KBM-7 (cell line): ENCODE measurements at regions not wholly inside any gene's neighbourhood (a gene's known extent, or its start where the extent isn't known, plus 50 kb on each side); places are given as distances from the start of the nearest gene placed in this dataset.
"Not testable (repeated sequence)": the region's sequence is repeated elsewhere in the genome, so short reads cannot be mapped to it uniquely, and the experiment has no call there.

ENCODE experiments used
- DNase-seq: peaks from one replicate; pipeline ENCODE4 v3.0.0-alpha.2; 2015
- in situ Hi-C: fragments of 300-500 bp; cut with MboI; formaldehyde crosslinking; loops from 2 replicates; pipeline ENCODE4 v1.14.3; 2020; ENCODE audit warnings: low sequenced_read_pairs, low pct_unique_long_range_greater_than_20kb, mixed read lengths

- no peak for DNase-seq
- in situ Hi-C loops = no loop called here
Measured at GRCh38 chr3:28575746-28576613, 227.4 kb upstream of the AZI2 start.

DNA sequence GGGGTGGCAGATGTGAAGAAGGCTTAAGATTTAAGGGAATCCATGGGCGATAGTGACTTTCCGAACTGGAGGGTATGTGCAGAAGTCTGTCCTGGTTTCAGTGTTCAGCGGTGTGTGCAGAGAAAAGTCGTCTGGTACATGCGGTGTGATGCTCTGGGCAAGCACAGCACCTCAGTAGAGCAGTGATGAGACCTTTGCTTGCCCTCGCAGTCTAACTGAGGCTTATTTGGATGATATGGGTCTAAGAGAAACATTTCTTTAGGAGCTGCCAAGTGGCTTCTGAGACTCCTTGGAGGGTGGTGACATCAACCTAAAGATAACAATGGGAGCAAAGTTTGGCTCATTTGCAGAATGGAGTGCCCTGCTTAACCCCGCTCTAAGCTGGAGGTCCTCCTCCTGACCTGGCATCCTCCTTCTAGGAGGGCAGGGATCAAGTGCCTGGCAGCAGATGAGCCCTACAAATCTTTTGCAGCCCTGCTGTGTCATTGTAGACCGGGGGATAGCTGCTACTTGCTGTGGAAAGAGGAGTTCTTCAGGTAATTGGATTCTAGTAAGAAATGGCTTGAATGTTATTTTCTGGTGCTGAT lies 228.1 kb upstream of the AZI2 start:
- in situ Hi-C loops = no loop called here
- DNase-seq = no peak

DNA sequence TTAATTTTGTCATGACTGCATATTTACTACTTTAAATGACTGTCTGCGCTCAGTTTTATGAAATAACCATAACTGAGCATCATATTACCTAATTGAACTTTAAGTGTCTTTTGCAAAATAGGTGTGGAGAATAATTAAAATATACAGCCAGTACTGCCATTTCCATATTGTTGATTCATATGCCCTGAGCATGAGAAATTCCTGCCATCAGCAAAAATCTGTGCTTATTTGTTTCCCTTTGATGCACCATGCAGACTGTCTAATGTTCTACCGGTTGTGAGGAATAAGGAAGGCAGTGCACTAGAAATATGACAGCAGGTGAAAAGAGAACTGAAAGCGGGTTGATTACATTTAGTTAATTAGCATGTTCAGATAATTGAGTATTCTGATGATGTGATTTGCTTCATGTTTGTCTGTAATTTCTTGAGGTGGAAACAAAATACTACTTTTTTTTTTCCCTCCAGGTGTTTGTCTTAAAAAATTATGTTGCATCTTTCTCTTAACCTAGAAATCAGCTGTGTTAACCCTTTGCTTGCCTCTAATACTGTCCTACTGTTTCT lies 229.4 kb upstream of the AZI2 start:
- in situ Hi-C loops = no loop called here
- no peak for DNase-seq

DNA sequence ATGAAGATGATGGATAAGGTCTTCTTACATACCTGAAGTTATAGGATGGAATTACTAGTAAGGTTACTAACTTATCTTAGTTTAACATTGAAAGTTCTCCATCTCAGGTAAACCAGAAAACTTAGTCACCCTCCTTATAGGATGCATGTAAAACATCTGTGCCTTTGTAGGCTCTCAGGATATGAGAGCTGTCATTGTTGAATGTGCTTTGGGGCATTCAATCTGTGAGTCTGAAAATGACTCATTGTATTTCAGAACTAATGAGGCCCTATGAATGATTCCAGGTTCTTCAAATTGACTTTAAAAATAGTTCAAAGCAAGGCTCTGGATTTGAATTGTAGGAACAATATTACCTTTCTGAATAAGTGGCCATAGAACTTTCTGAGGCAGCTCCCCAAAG lies 237.7 kb upstream of the AZI2 start:
- in situ Hi-C loops = no loop called here
- DNase-seq = no peak

DNA sequence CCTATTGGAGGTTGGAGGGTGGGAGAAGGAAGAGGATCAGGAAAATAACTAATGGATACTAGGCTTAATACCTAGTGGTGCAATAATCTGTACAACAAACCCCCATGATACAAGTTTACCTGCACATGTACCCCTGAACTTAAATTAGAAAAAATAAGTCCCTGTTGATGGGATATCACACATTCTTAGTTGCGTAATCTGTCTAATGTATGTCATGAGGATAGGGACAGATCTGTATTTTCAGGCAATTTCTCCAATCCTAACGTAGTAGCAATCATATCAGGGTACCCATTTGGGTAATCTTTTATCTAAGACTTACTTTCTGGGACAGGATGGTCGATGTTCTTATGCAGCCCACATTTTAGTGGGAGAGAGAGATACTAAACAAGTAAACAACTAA lies 239.1 kb upstream of the AZI2 start:
- in situ Hi-C loops = no loop called here
- no peak for DNase-seq

GRCh38 chr3:28590216-28590615 lies 241.6 kb upstream of the AZI2 start:
- in situ Hi-C loops = no loop called here
- DNase-seq = no peak

DNA sequence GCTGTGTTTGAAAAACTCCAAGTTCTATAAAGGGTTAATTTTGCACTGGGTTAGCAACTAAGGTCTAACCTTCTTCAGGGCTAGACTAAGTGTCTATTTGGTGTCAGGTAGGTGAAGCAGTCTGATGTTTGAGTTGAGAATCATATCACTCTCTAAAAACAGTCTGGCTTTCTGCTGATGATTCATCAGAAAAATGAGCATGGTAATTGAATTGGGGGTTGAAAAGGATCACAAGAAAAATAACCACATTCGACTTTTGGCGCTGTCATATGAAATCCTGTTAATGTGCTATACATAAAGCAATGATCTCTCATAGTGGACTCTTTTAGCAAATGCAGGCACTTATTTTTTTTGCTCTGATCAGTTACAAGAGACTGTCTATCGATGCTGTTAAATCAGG lies 242.2 kb upstream of the AZI2 start:
- in situ Hi-C loops = no loop called here
- no peak for DNase-seq

GRCh38 chr3:28595372-28595771 lies 246.7 kb upstream of the AZI2 start:
- in situ Hi-C loops = no loop called here
- DNase-seq = no peak

- no peak for DNase-seq
- in situ Hi-C loops = no loop called here
Measured at GRCh38 chr3:28597452-28597851, 248.8 kb upstream of the AZI2 start.

DNA sequence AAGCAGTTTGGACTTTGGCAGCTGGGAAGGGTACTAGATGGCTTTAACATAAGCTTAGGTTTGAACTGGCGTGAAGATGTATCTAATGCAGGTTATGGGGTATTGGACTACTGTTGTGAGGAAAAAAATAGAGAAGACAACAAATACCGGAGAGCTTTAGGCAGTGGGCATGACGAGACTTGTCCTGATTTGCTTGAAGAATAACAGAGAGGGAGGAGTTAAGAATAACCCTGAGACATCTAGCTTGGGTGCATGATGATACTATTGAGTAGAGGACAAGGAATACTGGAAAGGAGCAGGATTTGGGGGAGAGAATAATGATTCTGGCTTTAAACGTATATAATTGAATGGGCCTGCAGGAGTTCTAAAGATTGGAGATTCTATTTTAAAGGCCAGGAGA lies 249.5 kb upstream of the AZI2 start:
- no peak for DNase-seq
- in situ Hi-C loops = no loop called here

DNA sequence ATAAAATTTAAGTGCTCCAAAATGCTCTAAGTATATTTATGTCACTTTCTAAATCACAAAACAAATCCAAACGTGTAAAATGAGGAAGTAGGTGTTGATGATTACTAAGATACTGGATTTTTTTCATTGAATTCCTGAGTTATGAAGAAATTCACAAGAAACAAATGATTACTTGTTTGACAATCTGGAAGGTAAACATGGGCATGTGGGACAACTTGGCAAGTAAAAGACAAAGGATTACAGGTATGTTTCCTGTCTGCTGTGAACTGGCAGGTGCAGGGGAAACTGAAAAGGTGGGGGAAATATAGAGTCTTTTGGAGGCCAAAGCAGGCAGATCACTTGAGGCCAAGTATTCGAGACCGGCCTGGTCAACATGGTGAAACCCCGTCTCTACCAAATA lies 252.7 kb upstream of the AZI2 start:
- DNase-seq = no peak
- in situ Hi-C loops = no loop called here

- in situ Hi-C loops = no loop called here
- DNase-seq = no peak
Measured at GRCh38 chr3:28606283-28606682, 257.7 kb upstream of the AZI2 start.

DNA sequence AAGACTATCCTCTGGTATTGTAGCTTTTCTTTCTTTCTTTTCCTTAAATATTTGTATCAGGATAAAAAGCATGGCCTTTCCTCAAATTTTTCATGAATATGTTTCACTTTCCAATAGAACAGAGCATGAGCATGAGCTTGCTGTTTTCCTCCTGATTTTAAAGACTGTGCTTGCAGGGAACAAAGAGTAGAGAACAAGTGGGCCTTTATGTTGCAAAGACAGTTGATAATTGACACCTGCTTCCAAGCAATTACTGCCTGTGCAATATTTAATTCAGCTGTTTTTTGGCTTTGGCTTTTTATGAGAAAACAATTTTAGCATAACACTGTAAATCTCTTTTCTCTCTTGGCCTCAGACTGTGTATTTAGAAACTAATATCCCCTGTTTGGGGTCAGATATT lies 263.6 kb upstream of the AZI2 start:
- in situ Hi-C loops = no loop called here
- DNase-seq = no peak

DNA sequence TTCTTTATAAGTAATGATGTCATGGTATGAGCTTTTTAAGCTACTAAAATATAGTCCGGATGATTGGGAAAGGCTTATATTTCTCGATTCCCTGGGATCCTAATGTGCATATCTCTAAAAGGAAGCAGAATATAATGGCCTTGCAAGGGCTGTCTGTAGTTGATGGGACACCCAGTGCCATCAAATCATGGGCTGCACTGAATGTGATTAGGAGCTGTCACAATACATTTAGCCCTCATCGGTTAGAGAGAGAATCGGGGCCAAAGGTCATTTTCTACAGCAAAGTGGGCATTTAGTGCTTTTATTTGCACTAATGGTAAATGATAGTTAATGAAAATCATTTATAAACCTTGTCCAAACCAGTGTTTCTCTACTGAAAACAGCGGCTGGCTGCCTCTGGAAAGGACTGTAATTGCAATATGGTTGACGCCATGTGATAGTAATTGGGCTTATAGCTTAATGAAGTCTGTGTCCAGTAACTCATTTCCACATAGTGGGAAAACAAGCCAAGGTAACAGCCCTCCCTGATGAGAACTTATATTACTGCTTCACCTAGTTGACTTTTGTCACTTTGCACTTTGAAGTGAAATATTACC lies 265.0 kb upstream of the AZI2 start:
- in situ Hi-C loops = no loop called here
- DNase-seq = no peak

- DNase-seq = no peak
- in situ Hi-C loops = no loop called here
Measured at GRCh38 chr3:28615071-28615470, 266.4 kb upstream of the AZI2 start.

DNA sequence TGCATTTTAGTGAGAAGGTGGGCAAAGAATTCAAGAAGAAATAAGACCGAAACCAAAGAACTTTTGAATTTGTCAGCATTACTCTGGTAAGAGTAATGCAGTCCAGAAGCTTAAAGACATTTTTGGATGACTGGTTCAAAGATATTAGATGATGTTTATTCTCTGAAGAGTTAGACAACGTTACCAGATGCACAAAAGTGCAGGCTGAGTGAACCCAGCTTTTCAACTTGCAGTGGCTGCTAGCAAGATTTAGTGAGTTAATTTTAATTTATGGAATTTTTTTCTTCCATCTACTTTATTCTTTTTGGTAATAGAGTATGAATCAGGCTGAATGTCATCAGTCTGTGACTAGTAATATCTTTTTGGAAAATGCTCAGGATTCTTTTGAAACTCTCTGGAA lies 267.3 kb upstream of the AZI2 start:
- in situ Hi-C loops = no loop called here
- DNase-seq = no peak

DNA sequence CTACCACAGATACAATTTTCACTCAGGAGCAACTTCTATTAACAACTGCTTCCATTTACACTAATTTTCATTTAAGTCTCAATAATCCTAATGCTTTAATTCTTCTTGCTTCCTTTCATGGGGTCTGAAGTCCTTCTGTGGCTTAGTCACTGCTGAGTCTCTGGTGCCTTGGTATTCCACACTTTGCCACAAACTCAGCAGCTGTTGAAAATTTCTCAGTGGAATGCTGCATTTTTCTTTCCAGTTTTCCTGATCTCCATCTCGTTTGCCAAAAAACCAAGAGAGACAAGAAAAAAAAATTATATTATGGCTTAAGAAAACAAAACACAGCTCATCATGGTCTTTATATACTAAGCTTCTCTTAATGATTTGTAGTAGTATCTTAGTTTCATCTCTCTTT lies 269.2 kb upstream of the AZI2 start:
- in situ Hi-C loops = no loop called here
- DNase-seq = no peak

DNA sequence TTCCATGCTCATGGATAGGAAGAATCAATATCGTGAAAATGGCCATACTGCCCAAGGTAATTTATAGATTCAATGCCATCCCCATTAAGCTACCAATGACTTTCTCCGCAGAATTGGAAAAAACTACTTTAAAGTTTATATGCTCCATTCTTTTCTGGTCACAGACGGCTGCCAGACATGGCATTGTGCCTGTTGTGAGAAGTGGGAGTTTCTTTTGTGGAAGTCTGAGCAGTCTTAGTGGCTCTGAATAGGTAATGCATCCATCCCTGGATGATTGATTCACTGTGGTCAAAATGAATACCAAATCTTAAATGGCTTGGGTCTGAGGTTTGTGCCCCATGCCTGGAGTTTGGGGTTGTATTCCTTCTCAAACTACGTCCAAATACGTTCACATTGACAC lies 274.5 kb upstream of the AZI2 start:
- in situ Hi-C loops = no loop called here
- DNase-seq = no peak

- in situ Hi-C loops = no loop called here
- no peak for DNase-seq
Measured at GRCh38 chr3:28624084-28624483, 275.5 kb upstream of the AZI2 start.

- in situ Hi-C loops, DNase-seq: not testable (repeated sequence)
Measured at GRCh38 chr3:28627843-28628242, 279.2 kb upstream of the AZI2 start.
